Erythroblast (primary cell): ENCODE measurements at regions not wholly inside any gene's neighbourhood (a gene's known extent, or its start where the extent isn't known, plus 50 kb on each side); places are given as distances from the start of the nearest gene placed in this dataset.

ENCODE experiments used
- GATA1 ChIP-seq: IDR thresholded peaks from 2 replicates; pipeline ENCODE4 v1.6.1; 2011; ENCODE audit warnings: low read depth, mild to moderate bottlenecking, control low read depth, low read length, moderate library complexity
- POLR2A ChIP-seq: IDR thresholded peaks from 2 replicates; pipeline ENCODE4 v1.6.1; 2011; ENCODE audit warnings: mild to moderate bottlenecking, low read length

DNA sequence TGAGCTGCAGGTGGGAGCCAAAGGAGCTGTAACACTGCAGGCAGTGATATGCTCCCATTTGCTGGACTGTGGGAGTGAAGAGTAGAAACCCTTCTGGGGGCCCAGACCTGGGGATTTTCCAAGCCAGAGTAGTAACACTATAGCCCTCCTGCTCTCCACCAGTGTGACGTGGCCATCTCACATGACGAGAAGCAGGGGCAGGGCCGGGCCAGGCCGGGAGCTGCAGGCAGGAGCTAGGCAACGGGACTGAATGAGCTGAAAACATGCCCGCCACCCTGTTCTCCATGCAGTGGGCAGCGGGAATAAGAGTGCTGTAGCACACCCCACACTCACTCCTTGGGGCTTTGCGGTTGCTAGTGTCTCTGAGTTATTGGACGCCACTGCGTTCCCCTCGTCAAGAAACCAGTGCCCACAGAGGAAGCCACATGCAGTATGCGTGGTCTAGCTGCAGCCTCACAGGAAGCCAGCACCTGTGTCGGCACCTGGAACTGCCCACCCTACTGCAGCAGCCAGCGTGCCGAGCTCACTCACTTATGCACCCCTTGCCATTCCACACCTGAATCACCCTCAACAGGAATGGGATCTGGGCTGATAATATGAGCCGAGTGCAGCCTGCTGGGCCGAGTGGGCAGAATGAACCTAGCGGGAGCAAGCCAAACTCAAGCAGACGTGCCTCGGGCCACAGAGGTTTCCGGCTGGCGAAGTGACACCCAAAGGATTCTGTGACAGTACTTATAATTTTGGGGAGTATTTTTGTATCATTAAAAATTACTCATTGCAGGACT is 1389.6 kb downstream of the KCNT2 start:
- TF ChIP-seq POLR2A (no peak), GATA1 (no peak)
